ENCODE measurements at regions not wholly inside any gene's neighbourhood (a gene's known extent, or its start where the extent isn't known, plus 50 kb on each side); places are given as distances from the start of the nearest gene placed in this dataset.
A peak's percentile ranks its signal among the peaks of the same experiment; 100 is the strongest.
"Not testable (repeated sequence)": the region's sequence is repeated elsewhere in the genome, so short reads cannot be mapped to it uniquely, and the experiment has no call there.

DNA sequence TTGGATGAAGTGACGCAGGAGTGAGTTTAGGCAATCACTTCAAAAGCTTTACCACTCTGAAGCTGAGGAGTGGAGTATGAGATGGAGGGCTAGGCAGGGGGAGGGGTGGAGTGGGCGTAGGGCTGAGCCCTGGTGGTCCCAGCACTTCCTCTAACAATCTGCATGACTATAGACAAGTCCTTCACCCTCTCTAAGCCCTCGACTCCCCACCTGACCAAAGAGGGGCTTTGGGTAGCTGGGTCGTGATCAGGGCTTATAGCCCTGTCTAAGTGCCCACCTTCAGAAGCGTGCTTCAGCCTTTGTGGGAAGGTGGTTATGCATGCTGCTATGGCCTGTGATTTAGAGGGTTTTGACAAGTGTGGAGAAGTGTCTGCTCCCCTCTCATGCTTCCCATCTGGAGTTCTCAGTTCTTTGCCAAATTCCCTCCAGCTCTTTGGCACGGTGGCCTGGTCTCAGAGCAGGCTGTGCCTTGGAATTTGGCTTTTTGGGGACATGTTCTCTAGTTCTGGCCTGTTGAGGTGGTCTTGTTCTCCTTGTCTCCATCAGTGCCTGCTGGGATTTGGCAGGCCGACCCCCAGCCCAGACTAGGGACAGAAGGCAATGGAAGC is 53.0 kb downstream of the ACTBL2 start:
- Mint-ChIP-seq H3K4me1 (no peaks in the 10 kb centered on the region), H3K4me3 (no peak overlapping the region), H3K27me3 (ENCODE audit: low read depth in 3 of 3) (peaks cover 0 to 4% (median 0%) of the 10 kb centered on the region in 3 donors), H3K36me3 (no peaks in the 10 kb centered on the region), H3K9me3 (peaks cover 0 to 6% (median 1%) of the 10 kb centered on the region in 7 donors), H3K27ac (peak overlapping the region in 1 of 7 donors; percentile 64)
- Histone ChIP-seq H3K4me2 (replicated peaks; ENCODE audit: extremely low read depth, low read length, poor library complexity, severe bottlenecking) (no peak overlapping the region), H3K36me3 (replicated peaks in 1 of 2; ENCODE audit: control insufficient read depth in 1 of 2, insufficient read depth in 2 of 2, low read length in 2 of 2) (no peaks in the 10 kb centered on the region), H3K79me2 (ENCODE audit: insufficient read depth, low read length) (no peaks in the 10 kb centered on the region), H3K4me1 (ENCODE audit: control insufficient read depth in 1 of 2, insufficient read depth in 2 of 2, low read length in 2 of 2) (no peaks in the 10 kb centered on the region), H3K4me3 (replicated peaks in 1 of 3; ENCODE audit: low read depth in 2 of 3, low read length in 3 of 3) (no peak overlapping the region), H3K27me3 (ENCODE audit: control insufficient read depth in 2 of 2, insufficient read depth in 2 of 2, low read length in 2 of 2) (no peaks in the 10 kb centered on the region), H4K20me1 (ENCODE audit: insufficient read depth, low read length) (no peaks in the 10 kb centered on the region), H3K27ac (ENCODE audit: low read depth in 1 of 2, low read length in 2 of 2) (no peak overlapping the region), H2AFZ (ENCODE audit: insufficient read depth, low read depth, low read length, poor library complexity, severe bottlenecking) (no peak overlapping the region), H3K9ac (ENCODE audit: insufficient read depth, low read length, poor library complexity, severe bottlenecking) (no peak overlapping the region), H3K9me3 (replicated peaks in 1 of 2; ENCODE audit: control insufficient read depth in 1 of 2, insufficient read depth in 1 of 2, low read length in 2 of 2) (no peaks in the 10 kb centered on the region)
- intact Hi-C loops (cut with micrococcal nuclease), result no loop called here
- TF ChIP-seq, protein P1, sequence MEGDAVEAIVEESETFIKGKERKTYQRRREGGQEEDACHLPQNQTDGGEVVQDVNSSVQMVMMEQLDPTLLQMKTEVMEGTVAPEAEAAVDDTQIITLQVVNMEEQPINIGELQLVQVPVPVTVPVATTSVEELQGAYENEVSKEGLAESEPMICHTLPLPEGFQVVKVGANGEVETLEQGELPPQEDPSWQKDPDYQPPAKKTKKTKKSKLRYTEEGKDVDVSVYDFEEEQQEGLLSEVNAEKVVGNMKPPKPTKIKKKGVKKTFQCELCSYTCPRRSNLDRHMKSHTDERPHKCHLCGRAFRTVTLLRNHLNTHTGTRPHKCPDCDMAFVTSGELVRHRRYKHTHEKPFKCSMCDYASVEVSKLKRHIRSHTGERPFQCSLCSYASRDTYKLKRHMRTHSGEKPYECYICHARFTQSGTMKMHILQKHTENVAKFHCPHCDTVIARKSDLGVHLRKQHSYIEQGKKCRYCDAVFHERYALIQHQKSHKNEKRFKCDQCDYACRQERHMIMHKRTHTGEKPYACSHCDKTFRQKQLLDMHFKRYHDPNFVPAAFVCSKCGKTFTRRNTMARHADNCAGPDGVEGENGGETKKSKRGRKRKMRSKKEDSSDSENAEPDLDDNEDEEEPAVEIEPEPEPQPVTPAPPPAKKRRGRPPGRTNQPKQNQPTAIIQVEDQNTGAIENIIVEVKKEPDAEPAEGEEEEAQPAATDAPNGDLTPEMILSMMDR (IDR thresholded peaks at IDR 0.05), result no peak
- no peak for DNase-seq
- 90% methylated on average over 3 of the region's 7 CpGs for WGBS (ENCODE audit: insufficient coverage)

DNA sequence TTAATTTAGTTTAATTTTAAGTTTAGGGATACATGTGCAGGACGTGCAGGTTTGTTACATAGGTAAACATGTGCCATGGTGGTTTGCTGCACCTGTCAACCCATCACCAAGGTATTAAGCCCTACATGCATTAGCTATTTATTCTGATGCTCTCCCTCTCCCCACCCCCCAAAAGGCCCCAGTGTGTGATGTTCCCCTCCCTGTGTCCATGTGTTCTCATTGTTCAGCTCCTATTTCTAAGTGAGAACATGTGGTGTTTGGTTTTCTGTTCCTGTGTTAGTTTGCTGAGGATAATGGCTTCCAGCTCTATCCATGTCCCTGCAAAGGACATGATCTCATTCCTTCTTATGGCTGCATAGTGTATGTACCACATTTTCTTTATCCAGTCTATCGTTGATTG is 53.6 kb downstream of the ACTBL2 start:
- H3K4me1 Mint-ChIP-seq; H3K27me3 Mint-ChIP-seq (ENCODE audit: low read depth in 3 of 3); H3K4me1 ChIP-seq (ENCODE audit: control insufficient read depth in 1 of 2, insufficient read depth in 2 of 2, low read length in 2 of 2); H3K27ac Mint-ChIP-seq; H3K36me3 ChIP-seq (replicated peaks in 1 of 2; ENCODE audit: control insufficient read depth in 1 of 2, insufficient read depth in 2 of 2, low read length in 2 of 2); H3K27me3 ChIP-seq (ENCODE audit: control insufficient read depth in 2 of 2, insufficient read depth in 2 of 2, low read length in 2 of 2); H3K36me3 Mint-ChIP-seq; H3K9ac ChIP-seq (ENCODE audit: insufficient read depth, low read length, poor library complexity, severe bottlenecking); H3K27ac ChIP-seq (ENCODE audit: low read depth in 1 of 2, low read length in 2 of 2); H2AFZ ChIP-seq (ENCODE audit: insufficient read depth, low read depth, low read length, poor library complexity, severe bottlenecking); H3K4me3 Mint-ChIP-seq; H3K9me3 Mint-ChIP-seq; H3K4me3 ChIP-seq (replicated peaks in 1 of 3; ENCODE audit: low read depth in 2 of 3, low read length in 3 of 3); H3K4me2 ChIP-seq (replicated peaks; ENCODE audit: extremely low read depth, low read length, poor library complexity, severe bottlenecking); H4K20me1 ChIP-seq (ENCODE audit: insufficient read depth, low read length); H3K9me3 ChIP-seq (replicated peaks in 1 of 2; ENCODE audit: control insufficient read depth in 1 of 2, insufficient read depth in 1 of 2, low read length in 2 of 2); intact Hi-C loops (cut with micrococcal nuclease); DNase-seq; H3K79me2 ChIP-seq (ENCODE audit: insufficient read depth, low read length): not testable (repeated sequence)
- WGBS (ENCODE audit: insufficient coverage), result no CpG with 5 or more reads among the region's 2 CpGs
